ENCODE measurements at regions not wholly inside any gene's neighbourhood (a gene's known extent, or its start where the extent isn't known, plus 50 kb on each side); places are given as distances from the start of the nearest gene placed in this dataset.

GRCh38 chr2:129481306-129482219, 497.9 kb upstream of the RAB6C start:
- TF ChIP-seq CTCF (IDR thresholded peaks at IDR 0.05) (no peak), POLR2A (IDR thresholded peaks at IDR 0.05) (no peak)
- Histone ChIP-seq H3K27me3 (no peaks in the 10 kb centered on the region), H3K4me1 (no peaks in the 10 kb centered on the region), H3K27ac (no peak overlapping the region), H3K36me3 (ENCODE audit: low read depth, missing control alignments) (no peaks in the 10 kb centered on the region), H3K9me3 (no peaks in the 10 kb centered on the region), H3K4me3 (no peak overlapping the region)
- no peak for DNase-seq
- WGBS, 2 donors = 74 to 85% methylated on average over 7 of the region's 7 CpGs
- intact Hi-C loops (cut with DNase I; ENCODE audit: low total_unique reads) = no loop called here

DNA sequence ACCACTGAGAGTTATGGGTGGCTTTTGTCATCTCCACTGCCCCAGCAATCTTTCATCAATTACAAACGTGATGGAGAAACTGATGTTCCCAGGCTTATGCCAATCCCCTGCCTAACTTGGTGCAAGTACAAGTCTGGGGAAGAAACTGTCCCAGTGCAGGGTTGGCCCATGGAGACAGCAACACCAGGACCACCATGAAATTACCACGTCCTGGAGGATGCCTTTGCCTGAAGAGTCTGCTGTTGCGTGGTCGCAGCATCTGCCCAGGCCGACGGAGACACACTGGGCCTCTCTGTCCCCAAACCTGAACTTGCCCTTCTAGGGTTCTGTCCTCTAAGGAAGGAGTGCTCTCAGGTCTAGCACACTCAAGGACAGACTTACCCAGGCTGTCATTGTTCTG, 496.8 kb upstream of the RAB6C start:
- 93 to 94% methylated on average over 6 of the region's 6 CpGs for WGBS, 2 donors
- no peak for TF ChIP-seq POLR2A (IDR thresholded peaks at IDR 0.05)
- Histone ChIP-seq H3K36me3 (ENCODE audit: low read depth, missing control alignments) (no peaks in the 10 kb centered on the region), H3K9me3 (no peaks in the 10 kb centered on the region), H3K27me3 (no peaks in the 10 kb centered on the region), H3K4me3 (no peak overlapping the region), H3K4me1 (no peaks in the 10 kb centered on the region), H3K27ac (no peak overlapping the region)
- intact Hi-C loops (cut with DNase I; ENCODE audit: low total_unique reads) = no loop called here
- no peak for DNase-seq

DNA sequence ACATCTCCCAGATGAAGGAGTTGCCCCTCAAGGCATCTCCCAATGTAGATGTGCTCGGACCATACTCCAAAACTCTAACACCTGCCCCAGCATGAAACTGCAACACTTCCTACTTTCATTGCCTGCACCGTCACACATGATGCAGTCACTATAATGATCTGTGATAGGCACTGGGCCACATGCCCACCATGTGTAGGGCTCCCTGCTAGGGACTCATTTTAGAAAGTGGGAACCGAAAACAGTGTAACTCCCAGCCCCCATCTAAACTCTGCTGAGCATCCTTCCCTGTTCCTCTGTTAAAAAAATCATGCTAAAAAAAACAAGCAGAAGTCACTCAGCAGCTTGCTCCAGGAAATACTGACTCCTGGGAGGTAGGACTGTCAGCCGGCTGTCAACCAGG, 496.1 kb upstream of the RAB6C start:
- Histone ChIP-seq H3K27ac (no peak overlapping the region), H3K4me1 (no peaks in the 10 kb centered on the region), H3K27me3 (no peaks in the 10 kb centered on the region), H3K9me3 (no peaks in the 10 kb centered on the region), H3K36me3 (ENCODE audit: low read depth, missing control alignments) (no peaks in the 10 kb centered on the region), H3K4me3 (no peak overlapping the region)
- WGBS, 2 donors = 76 to 88% methylated on average over 4 of the region's 4 CpGs
- DNase-seq = no peak
- intact Hi-C loops (cut with DNase I; ENCODE audit: low total_unique reads) = no loop called here
- TF ChIP-seq CTCF (IDR thresholded peaks at IDR 0.05) = no peak
- no peak for TF ChIP-seq POLR2A (IDR thresholded peaks at IDR 0.05)

DNA sequence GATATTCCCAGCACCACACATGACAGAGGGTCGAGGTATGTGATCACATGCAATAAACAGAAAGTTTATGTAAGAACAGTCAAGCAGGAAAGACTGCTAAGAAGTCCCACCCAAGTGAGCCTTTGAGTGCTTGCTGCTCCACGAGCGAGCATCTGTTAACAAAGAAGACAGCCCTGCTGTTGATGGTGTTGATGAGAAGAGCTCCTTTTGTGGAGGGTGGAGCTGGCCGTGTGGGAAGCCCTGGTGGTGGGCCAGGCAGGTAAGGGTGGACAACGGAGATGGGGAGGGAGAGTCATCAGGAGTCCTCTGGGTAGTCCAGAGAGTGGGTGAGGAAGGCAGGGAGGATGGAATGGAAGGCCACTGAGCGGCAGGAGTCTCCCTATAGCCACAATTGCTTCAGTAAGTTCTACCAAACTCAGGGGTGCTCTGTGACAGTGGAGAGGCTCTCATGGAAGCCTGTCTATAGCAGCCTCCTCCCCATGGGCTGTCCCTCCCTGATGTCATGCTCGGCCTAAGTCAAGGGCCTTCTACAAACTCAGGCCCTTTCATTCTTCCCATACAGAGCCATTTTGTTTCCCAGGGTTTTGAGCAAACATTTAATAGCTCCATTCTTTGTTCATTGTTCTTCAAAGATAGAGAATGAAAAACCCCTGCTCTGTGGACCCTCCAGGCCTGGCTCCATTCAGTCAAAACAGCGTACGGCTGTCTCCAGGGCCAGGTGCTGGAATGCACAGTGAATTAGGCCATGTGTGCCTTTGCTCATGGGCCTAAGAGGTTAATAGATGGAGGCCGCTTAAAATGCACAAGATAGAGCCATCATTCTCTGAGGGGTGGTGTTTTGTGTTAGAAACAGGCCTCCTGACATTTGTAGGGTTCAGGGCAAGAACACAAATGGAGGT, 494.2 kb upstream of the RAB6C start:
- Histone ChIP-seq H3K27ac (no peak overlapping the region), H3K4me3 (no peak overlapping the region), H3K36me3 (ENCODE audit: low read depth, missing control alignments) (no peaks in the 10 kb centered on the region), H3K27me3 (no peaks in the 10 kb centered on the region), H3K4me1 (no peaks in the 10 kb centered on the region), H3K9me3 (no peaks in the 10 kb centered on the region)
- no peak for DNase-seq
- no peak for TF ChIP-seq POLR2A (IDR thresholded peaks at IDR 0.05)
- no peak for TF ChIP-seq CTCF (IDR thresholded peaks at IDR 0.05)
- 87 to 90% methylated on average over 10 of the region's 10 CpGs for WGBS, 2 donors
- intact Hi-C loops (cut with DNase I; ENCODE audit: low total_unique reads) = no loop called here

- Histone ChIP-seq H3K27ac (no peak overlapping the region), H3K4me1 (no peaks in the 10 kb centered on the region), H3K4me3 (no peak overlapping the region), H3K36me3 (ENCODE audit: low read depth, missing control alignments) (no peaks in the 10 kb centered on the region), H3K27me3 (no peaks in the 10 kb centered on the region), H3K9me3 (no peaks in the 10 kb centered on the region)
- WGBS, 2 donors = 85 to 93% methylated on average over 4 of the region's 4 CpGs
- DNase-seq = no peak
- intact Hi-C loops (cut with DNase I; ENCODE audit: low total_unique reads) = no loop called here
- TF ChIP-seq CTCF (IDR thresholded peaks at IDR 0.05) (no peak), POLR2A (IDR thresholded peaks at IDR 0.05) (no peak)
These were observed 491.1 kb upstream of the RAB6C start for GRCh38 chr2:129488376-129488775.

Measured in testis (tissue), 2 donors.